Pancreas (tissue), 10 donors: ENCODE measurements at regions not wholly inside any gene's neighbourhood (a gene's known extent, or its start where the extent isn't known, plus 50 kb on each side); places are given as distances from the start of the nearest gene placed in this dataset.
"Not testable (repeated sequence)": the region's sequence is repeated elsewhere in the genome, so short reads cannot be mapped to it uniquely, and the experiment has no call there.

Source experiments
- ATAC-seq, 4 donors: fragments of 200-7000 bp; cut with Tn5 transposase; one replicate each; pipeline versions ENCODE4 v1.8.0 to v1.9.1; 2020; ENCODE audit warnings: mild to moderate bottlenecking in 4 of 4, moderate library complexity in 4 of 4
- DNase-seq, 6 donors: peaks; one replicate each; pipeline ENCODE4 v3.0.0-alpha.2; 2020
- FAIRE-seq: peaks from 2 replicates; lab custom pipeline; 2012; peaks lifted over from hg19 to GRCh38; lab: Jason Lieb, UNC
- H3K27ac ChIP-seq, 4 donors: fragments of 200-600 bp; sonication (generic); 1 replicate in 3 of 4; 2 replicates in 1 of 4; pipeline versions ENCODE4 v1.5.0 to v1.8.0; 2020
- H3K27me3 ChIP-seq, 4 donors: fragments of 200-600 bp; one replicate each; pipeline ENCODE4 v1.8.0; 2021
- H3K36me3 ChIP-seq, 3 donors: fragments of 200-600 bp; sonication (generic) in 1 of 3; one replicate each; pipeline versions ENCODE4 v1.5.0 to v1.8.0; 2020 to 2021
- H3K4me1 ChIP-seq, 3 donors: fragments of 200-600 bp; one replicate each; pipeline ENCODE4 v1.8.0; 2021
- H3K4me3 ChIP-seq, 4 donors: fragments of 200-600 bp; sonication (generic) in 2 of 4; one replicate each; pipeline versions ENCODE4 v1.5.0 to v1.8.0; 2020 to 2021
- H3K9me3 ChIP-seq, 4 donors: fragments of 200-600 bp; one replicate each; pipeline ENCODE4 v1.8.0; 2021
- WGBS, 2 donors: extraction: QIAGEN DNeasy Blood & Tissue Kit; methylation state at CpG; one replicate each; pipeline ENCODE4 v1.1.7; 2013; 5-methylcytosine and 5-hydroxymethylcytosine counted together
- intact Hi-C, 3 donors: fragments of 100-400 bp; cut with DNase I; formaldehyde crosslinking; loops; one replicate each; pipeline versions ENCODE4 v1.11.1 to v1.14.2; 2022
- TF ChIP-seq, protein P1 (sequence below), 4 donors: fragments of 200-600 bp; sonication (generic) in 3 of 4; IDR thresholded peaks; one replicate each; pipeline versions ENCODE4 v1.5.0 to v1.8.0; 2021; ENCODE audit warnings: antibody characterized with exemption in 4 of 4
- donor health status: healthy with polysubstance abuse.
- donor health status: DM: no; HTN: no; CAD: no; lungs with moderate emphysema.
- donor health status: DM: no; HTN: no; CAD: no.
- donor health status: control.
- donor health status: control.
- donor health status: Bipolar disorder and iron deficiency.
- donor health status: DM: yes; HTN: yes; CAD: no.
- donor health status: DM: no; HTN: no; CAD: no.
- donor health status: DM: no; HTN: no; CAD: no.
- donor health status: DM: yes; HTN: yes; CAD: no.

GRCh38 chr6:142016666-142017065 is 116.1 kb upstream of the GJE1 start:
- ATAC-seq, H3K36me3 ChIP-seq, H3K27me3 ChIP-seq, H3K9me3 ChIP-seq, H3K4me1 ChIP-seq, H3K4me3 ChIP-seq, H3K27ac ChIP-seq, intact Hi-C loops, FAIRE-seq, DNase-seq: not testable (repeated sequence)
- 54 to 57% methylated on average over 4 to 5 of the region's 5 CpGs for WGBS, 2 donors

DNA sequence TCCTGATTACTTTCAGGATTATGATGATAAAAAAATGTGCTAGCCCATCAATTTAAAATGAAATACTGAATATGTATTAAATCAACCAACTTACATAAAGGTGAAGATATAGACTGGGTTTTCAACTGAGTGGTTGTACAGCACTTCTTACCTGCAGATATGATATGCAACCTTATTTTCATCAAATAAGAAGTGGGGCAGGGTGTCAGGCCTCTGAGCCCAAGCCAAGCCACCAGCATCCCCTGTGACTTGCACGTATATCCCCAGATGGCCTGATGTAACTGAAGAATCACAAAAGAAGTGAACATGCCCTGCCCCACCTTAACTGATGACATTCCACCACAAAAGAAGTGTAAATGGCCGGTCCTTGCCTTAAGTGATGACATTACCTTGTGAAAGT is 117.3 kb upstream of the GJE1 start:
- 58% methylated on average over 2 of the region's 2 CpGs for WGBS, 2 donors
- DNase-seq, H3K4me1 ChIP-seq, H3K9me3 ChIP-seq, H3K4me3 ChIP-seq, H3K27ac ChIP-seq, intact Hi-C loops, ATAC-seq, H3K36me3 ChIP-seq, H3K27me3 ChIP-seq, FAIRE-seq: not testable (repeated sequence)

DNA sequence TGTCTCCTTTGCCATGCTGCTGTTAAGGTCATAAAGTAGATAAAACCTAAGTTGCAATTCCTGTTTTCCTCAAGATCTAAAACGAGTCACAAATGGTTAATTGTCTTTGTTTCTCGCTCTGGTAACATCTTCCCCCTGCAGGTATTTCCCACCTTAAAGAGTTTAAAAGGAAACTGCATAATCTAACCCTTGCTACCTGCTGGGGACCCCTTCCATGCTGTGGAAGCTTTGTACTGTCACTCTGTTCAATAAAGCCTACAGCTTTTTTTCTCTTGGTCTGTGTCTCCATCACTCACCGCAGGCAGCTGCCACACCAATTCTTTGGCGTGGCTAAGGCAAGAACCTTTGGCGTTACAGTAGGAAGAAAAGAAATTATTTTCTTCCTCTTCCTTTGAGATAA is 117.7 kb upstream of the GJE1 start:
- WGBS, 2 donors = 11 to 22% methylated on average over 5 of the region's 5 CpGs
- no peak for FAIRE-seq
- TF ChIP-seq, protein P1, sequence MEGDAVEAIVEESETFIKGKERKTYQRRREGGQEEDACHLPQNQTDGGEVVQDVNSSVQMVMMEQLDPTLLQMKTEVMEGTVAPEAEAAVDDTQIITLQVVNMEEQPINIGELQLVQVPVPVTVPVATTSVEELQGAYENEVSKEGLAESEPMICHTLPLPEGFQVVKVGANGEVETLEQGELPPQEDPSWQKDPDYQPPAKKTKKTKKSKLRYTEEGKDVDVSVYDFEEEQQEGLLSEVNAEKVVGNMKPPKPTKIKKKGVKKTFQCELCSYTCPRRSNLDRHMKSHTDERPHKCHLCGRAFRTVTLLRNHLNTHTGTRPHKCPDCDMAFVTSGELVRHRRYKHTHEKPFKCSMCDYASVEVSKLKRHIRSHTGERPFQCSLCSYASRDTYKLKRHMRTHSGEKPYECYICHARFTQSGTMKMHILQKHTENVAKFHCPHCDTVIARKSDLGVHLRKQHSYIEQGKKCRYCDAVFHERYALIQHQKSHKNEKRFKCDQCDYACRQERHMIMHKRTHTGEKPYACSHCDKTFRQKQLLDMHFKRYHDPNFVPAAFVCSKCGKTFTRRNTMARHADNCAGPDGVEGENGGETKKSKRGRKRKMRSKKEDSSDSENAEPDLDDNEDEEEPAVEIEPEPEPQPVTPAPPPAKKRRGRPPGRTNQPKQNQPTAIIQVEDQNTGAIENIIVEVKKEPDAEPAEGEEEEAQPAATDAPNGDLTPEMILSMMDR (IDR thresholded peaks at IDR 0.05) = no peak
- Histone ChIP-seq H3K27me3 (no peaks in the 10 kb centered on the region), H3K4me3 (no peak overlapping the region), H3K36me3 (no peaks in the 10 kb centered on the region), H3K9me3 (no peaks in the 10 kb centered on the region), H3K27ac (no peak overlapping the region), H3K4me1 (no peaks in the 10 kb centered on the region)
- DNase-seq = no peak
- no peak for ATAC-seq
- intact Hi-C loops = no loop called here

DNA sequence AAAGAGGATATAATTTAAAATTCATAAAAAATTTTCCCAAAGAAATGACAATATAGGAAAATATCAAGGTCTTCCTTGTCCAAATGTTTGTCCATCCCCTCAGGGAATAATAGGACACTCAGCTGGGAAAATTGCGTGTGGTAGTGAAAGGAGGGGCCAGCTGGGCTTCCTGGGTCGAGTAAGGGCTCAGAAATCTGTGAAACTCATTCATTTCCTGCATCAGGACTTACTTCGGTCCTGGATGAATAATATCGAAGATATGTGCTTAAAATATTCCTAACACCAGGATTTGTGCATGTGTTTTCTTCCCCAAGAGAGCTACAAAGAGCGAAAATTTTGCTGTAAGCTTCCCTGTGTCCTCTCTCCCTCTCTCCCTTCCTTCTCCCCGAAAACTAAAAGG is 118.2 kb upstream of the GJE1 start:
- Histone ChIP-seq H3K36me3 (no peaks in the 10 kb centered on the region), H3K27me3 (no peaks in the 10 kb centered on the region), H3K9me3 (no peaks in the 10 kb centered on the region), H3K27ac (no peak overlapping the region), H3K4me1 (no peaks in the 10 kb centered on the region), H3K4me3 (no peak overlapping the region)
- TF ChIP-seq, protein P1 (IDR thresholded peaks at IDR 0.05) = no peak
- no peak for FAIRE-seq
- intact Hi-C loops = no loop called here
- DNase-seq = no peak
- WGBS, 2 donors = 17 to 18% methylated on average over 6 of the region's 6 CpGs
- ATAC-seq = no peak

DNA sequence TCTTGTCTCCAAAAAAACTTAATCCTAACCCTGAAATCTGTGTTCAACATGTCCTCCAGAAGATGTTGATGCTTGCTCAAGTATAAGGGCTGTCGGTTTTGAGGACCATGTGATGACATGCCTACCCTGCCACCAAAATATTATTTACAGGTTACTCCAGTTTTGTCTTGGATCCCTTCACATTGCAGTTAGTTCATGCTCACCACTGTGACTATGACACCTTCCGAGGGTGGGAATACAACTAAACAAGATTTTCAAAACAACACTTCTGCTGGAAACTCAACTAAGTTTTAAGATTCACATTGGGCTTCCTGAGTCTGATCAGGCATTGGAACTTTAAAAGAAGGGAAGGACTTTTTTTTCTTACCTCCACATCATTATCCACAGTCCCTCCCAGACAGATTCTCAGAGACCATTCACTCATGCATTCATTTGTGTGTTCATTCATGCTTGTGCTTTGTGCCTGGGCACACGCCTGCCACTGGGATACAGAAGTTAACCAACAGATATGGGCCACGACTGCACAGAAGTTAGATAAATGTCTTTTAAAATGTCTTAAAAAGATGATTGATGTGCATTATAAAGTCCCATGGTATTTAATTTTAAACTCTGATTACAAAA is 118.7 kb upstream of the GJE1 start:
- DNase-seq (no peak), ATAC-seq (no peak), FAIRE-seq (no peak)
- Histone ChIP-seq H3K4me3 (no peak overlapping the region), H3K27ac (no peak overlapping the region), H3K4me1 (no peaks in the 10 kb centered on the region), H3K9me3 (no peaks in the 10 kb centered on the region), H3K27me3 (no peaks in the 10 kb centered on the region), H3K36me3 (no peaks in the 10 kb centered on the region)
- 39 to 43% methylated on average over 4 of the region's 4 CpGs for WGBS, 2 donors
- intact Hi-C loops = no loop called here
- TF ChIP-seq, protein P1 (IDR thresholded peaks at IDR 0.05) = no peak

GRCh38 chr6:142013287-142013686 is 119.4 kb upstream of the GJE1 start:
- Histone ChIP-seq H3K9me3 (no peaks in the 10 kb centered on the region), H3K27ac (no peak overlapping the region), H3K4me3 (no peak overlapping the region), H3K4me1 (no peaks in the 10 kb centered on the region), H3K36me3 (no peaks in the 10 kb centered on the region), H3K27me3 (no peaks in the 10 kb centered on the region)
- no peak for FAIRE-seq
- peak in 1 of 4 donors; percentile 49 for ATAC-seq
- TF ChIP-seq, protein P1 (IDR thresholded peaks at IDR 0.05) = no peak
- no peak for DNase-seq
- intact Hi-C loops = no loop called here
